Stimulated activated CD4-positive, alpha-beta T cell treated with anti-CD3 and anti-CD28 coated beads, Interleukin-12 subunit alpha, Interleukin-12 subunit beta, amount 100 ng/mL, for 48 hours (primary cell): ENCODE measurements at regions not wholly inside any gene's neighbourhood (a gene's known extent, or its start where the extent isn't known, plus 50 kb on each side); places are given as distances from the start of the nearest gene placed in this dataset.

Experiments used
- DNase-seq, 3 donors: peaks; one replicate each; pipeline ENCODE4 v3.0.0-alpha.2; 2020; ENCODE audit warnings: low read depth in 2 of 3, low spot score in 1 of 3

- DNase-seq, result no peak
Measured at GRCh38 chr16:89043636-89044417, 49.8 kb upstream of the ACSF3 start.
